GM18951 (cell line): ENCODE measurements at regions not wholly inside any gene's neighbourhood (a gene's known extent, or its start where the extent isn't known, plus 50 kb on each side); places are given as distances from the start of the nearest gene placed in this dataset.

ENCODE experiments used
- POLR2A ChIP-seq: IDR thresholded peaks from 4 replicates; pipeline ENCODE4 v1.6.1; 2011; ENCODE audit warnings: mild to moderate bottlenecking; ENCODE audit not compliant: insufficient read length, insufficient read depth; ENCODE audit errors: extremely low read depth
- in situ Hi-C: fragments of 300-500 bp; cut with MboI; formaldehyde crosslinking; loops from one replicate; pipeline ENCODE4 v1.12.0; 2022; ENCODE audit warnings: low sequenced_read_pairs, mixed read lengths, inconsistent platforms; ENCODE audit not compliant: unreplicated experiment

GRCh38 chr1:188958461-188959115 lies 1519.1 kb downstream of the BRINP3 start:
- no peak for TF ChIP-seq POLR2A
- in situ Hi-C loops: no loop called here

GRCh38 chr1:188986745-188987417 lies 1490.8 kb downstream of the BRINP3 start:
- in situ Hi-C loops: no loop called here
- no peak for TF ChIP-seq POLR2A

DNA sequence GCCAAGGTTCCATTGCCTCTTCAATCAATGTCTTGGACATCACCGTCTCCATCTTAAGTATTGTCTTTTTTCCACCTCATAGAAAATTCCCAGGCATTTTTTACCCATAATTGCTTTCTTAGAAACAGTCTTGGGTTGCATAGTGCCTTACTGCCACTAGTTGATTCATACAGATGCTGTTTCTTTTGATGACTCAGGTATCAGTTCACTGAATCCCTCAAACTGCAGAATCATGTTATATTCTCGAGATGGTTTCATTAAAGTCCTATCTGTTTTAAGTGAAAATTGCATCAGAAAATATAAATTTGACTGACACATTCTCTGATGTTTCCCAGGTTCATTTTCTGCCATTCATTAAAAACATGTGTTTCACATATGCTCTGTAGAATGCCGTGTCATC lies 1489.1 kb downstream of the BRINP3 start:
- in situ Hi-C loops: no loop called here
- no peak for TF ChIP-seq POLR2A

DNA sequence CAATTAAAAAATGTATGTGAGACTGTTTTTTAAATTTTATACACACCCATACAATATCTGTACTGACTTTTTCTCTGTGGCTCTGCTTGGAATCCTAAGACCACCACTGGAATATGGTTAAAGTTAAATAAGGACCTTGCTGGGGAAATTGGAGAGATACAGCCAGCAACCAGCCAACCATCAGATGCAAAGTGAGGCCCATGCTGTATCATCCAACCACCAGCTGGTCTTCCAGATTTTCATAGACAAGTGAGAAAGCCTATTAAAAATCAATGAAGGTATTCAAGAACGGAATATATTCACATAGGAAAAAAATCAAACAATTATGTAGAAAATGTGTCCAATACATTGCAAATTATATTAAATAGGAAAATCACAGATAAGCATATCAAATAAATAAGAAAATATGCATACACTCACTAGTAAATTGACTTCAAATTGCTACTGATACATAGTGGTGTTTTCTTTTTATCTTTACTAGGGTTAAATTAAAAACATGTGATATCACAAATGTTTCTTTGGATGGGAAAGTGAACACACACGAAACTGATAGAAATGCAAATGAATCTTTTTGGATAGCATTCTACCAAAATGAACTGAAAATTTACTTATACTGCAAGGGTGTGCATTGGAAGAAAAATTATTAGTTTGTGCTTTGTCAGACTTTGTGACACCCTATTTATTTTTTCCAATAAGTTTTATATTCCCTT lies 1486.3 kb downstream of the BRINP3 start:
- in situ Hi-C loops: no loop called here
- no peak for TF ChIP-seq POLR2A

- no peak for TF ChIP-seq POLR2A
- in situ Hi-C loops: no loop called here
Measured at GRCh38 chr1:189007824-189008223, 1469.8 kb downstream of the BRINP3 start.

GRCh38 chr1:189021577-189021976 lies 1456.1 kb downstream of the BRINP3 start:
- no peak for TF ChIP-seq POLR2A
- in situ Hi-C loops: no loop called here

- TF ChIP-seq POLR2A: no peak
- in situ Hi-C loops: no loop called here
Measured at GRCh38 chr1:189022015-189022414, 1455.6 kb downstream of the BRINP3 start.

DNA sequence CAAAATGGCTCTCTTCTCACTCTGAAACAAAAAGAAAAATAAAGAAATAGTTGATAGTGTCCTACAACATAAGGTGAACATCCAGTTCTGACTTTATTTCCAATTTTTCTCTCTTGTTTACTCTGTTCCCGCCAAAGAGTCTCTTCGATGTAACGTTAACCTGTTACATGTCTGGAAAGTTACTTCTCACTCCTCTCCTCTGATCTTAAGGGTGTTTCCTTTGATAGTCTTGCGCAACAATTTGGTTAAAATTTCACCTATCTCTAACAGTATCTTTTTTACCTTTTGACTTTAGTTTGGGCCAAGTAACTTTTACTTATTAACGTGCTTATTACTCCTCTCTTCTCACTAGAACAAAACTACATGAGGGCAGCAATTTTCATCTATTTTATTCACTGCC lies 1450.2 kb downstream of the BRINP3 start:
- in situ Hi-C loops: no loop called here
- TF ChIP-seq POLR2A: no peak

- in situ Hi-C loops: no loop called here
- TF ChIP-seq POLR2A: no peak
Measured at GRCh38 chr1:189033169-189033568, 1444.5 kb downstream of the BRINP3 start.

- in situ Hi-C loops: no loop called here
- no peak for TF ChIP-seq POLR2A
Measured at GRCh38 chr1:189036628-189037027, 1441.0 kb downstream of the BRINP3 start.

DNA sequence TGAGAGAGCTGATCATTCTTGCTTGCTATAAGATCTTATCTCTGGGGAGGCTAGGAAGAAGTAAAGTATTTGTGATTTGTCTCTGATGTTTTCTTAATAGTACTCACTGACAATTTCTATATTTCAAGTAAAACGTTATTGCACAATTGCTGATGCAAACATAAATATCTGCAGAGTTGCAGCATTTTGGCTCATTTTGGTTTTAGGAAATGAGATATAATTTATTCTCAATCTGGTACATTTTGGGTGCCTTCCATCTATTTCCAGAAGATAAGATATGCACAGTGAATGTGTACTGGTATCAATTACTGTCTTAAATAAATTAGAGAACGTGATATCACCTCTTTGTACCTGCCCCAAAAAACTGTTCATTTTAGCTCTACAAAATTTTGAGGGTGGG lies 1431.5 kb downstream of the BRINP3 start:
- in situ Hi-C loops: no loop called here
- no peak for TF ChIP-seq POLR2A

- TF ChIP-seq POLR2A: no peak
- in situ Hi-C loops: no loop called here
Measured at GRCh38 chr1:189084811-189085210, 1392.9 kb downstream of the BRINP3 start.

DNA sequence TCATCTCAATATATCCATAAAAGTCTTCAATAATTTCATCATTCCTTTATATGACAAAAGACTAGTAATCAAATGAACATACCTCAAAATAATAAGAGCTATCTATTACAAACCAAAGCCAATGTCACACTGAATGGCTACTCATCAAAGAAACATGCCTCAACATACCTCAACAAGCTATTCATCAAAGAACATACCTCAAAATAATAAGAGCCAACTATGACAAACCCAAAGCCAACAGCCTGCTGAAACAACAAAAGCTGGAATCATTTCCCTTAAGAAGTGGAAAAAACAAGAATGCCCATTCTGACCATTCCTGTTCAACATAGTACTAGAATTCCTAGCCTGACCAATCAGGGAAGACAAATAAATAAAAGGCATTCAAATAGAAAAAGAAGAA lies 1373.7 kb downstream of the BRINP3 start:
- in situ Hi-C loops: no loop called here
- no peak for TF ChIP-seq POLR2A
